MCF 10A (cell line): ENCODE measurements at regions not wholly inside any gene's neighbourhood (a gene's known extent, or its start where the extent isn't known, plus 50 kb on each side); places are given as distances from the start of the nearest gene placed in this dataset.

Source experiments
- BruUV-seq: library from RNA; stranded (reverse); fragments of 400-500 nt; replicated peaks from 2 replicates; lab custom pipeline; 2021; lab: Mats Ljungman, UMichigan
- CTCF ChIA-PET: fragments of 300-600 bp; sonication (Branson Sonifier 250); formaldehyde crosslinking; extraction: SDS; loops from one replicate; lab custom pipeline; 2021; ENCODE audit warnings: antibody characterized with exemption, inconsistent platforms; lab: Yijun Ruan, JAX
- POLR2A ChIA-PET: fragments of 300-600, 350-650 bp; sonication (Branson Sonifier 250); formaldehyde crosslinking; extraction: SDS; loops from one replicate; lab custom pipeline; 2020; ENCODE audit warnings: antibody characterized with exemption, inconsistent platforms; lab: Yijun Ruan, JAX
- DNase-seq: peaks from one replicate; pipeline ENCODE4 v3.0.0-alpha.2; 2018; ENCODE audit not compliant: unreplicated experiment
- H3K27ac Mint-ChIP-seq: one replicate; pipeline ENCODE4 v1.8.0; 2022; ENCODE audit warnings: mild to moderate bottlenecking, low read depth, mixed read lengths; ENCODE audit not compliant: unreplicated experiment
- H3K27me3 Mint-ChIP-seq: one replicate; pipeline ENCODE4 v1.8.0; 2022; ENCODE audit warnings: mixed read lengths; ENCODE audit not compliant: insufficient read depth, unreplicated experiment
- H3K36me3 Mint-ChIP-seq: one replicate; pipeline ENCODE4 v1.8.0; 2022; ENCODE audit warnings: mild to moderate bottlenecking, moderate library complexity, mixed read lengths; ENCODE audit not compliant: insufficient read depth, unreplicated experiment
- H3K4me1 Mint-ChIP-seq: one replicate; pipeline ENCODE4 v1.8.0; 2022; ENCODE audit warnings: mixed read lengths; ENCODE audit not compliant: insufficient read depth, unreplicated experiment
- H3K4me3 Mint-ChIP-seq: one replicate; pipeline ENCODE4 v1.8.0; 2022; ENCODE audit warnings: mild to moderate bottlenecking, moderate library complexity, mixed read lengths; ENCODE audit not compliant: unreplicated experiment
- H3K9me3 Mint-ChIP-seq: one replicate; pipeline ENCODE4 v1.8.0; 2022; ENCODE audit warnings: mixed read lengths; ENCODE audit not compliant: unreplicated experiment
- CTCF ChIP-seq: fragments of 200-600 bp; IDR thresholded peaks from one replicate; pipeline ENCODE4 v1.8.0; 2022; ENCODE audit warnings: antibody characterized with exemption, mild to moderate bottlenecking; ENCODE audit not compliant: unreplicated experiment
- intact Hi-C: fragments of 100-400 bp; cut with micrococcal nuclease; formaldehyde crosslinking; loops from 2 replicates; pipeline ENCODE4 v1.14.1; 2022

DNA sequence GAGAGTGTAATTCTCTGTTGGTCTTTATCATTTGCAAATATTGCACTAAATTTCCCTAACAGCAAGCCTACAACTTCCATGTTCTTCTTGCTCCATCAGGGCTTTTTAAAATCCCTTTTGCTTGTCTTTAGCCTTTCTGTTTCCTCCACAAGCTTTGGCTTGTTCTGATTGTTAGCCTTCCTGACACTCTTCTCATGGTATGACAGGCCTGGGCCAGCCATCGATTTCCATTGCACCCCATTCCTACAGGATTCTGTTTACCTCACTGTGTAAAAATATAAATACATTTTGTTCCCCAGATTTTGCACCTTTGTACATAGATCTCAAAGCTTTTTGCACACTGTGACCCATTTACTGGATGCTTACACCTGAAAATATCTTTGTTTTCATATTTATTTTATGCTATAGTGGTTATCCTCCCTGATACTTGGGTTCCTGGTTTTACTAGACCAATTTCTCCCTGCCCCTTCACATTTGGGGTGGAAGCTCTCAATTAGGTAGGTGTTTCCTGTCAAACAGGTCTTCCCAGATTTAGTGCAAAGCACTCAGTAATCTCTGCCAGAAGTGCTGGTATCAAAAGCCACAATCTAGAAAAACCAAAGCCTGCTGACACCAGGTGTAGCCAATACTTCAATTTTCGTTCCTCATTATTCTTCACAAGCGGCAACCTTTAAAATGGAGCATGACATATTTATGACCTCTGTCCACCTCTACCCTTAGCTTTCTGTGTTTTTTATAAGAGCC, 57.9 kb upstream of the PPP2R3A start:
- H3K4me3 Mint-ChIP-seq: peak overlapping the region; percentile 34
- no peaks in the 10 kb centered on the region for H3K9me3 Mint-ChIP-seq
- no peak overlapping the region for H3K27ac Mint-ChIP-seq
- CTCF ChIA-PET: interaction anchor here (0.6 to 9.4 kb wide), 14 partner anchors 10 to 163 kb away, joined by 3 to 207 read pairs (median 4); no protein-coding TSS in a partner anchor
- BruUV-seq: no TSS peak
- peaks cover 12% of the 10 kb centered on the region for H3K4me1 Mint-ChIP-seq
- POLR2A ChIA-PET: interaction anchor here (0.7 to 2.5 kb wide), 5 partner anchors 8 to 135 kb away, joined by 3 to 15 read pairs (median 3); no protein-coding TSS in a partner anchor
- TF ChIP-seq CTCF: no peak
- H3K27me3 Mint-ChIP-seq: no peaks in the 10 kb centered on the region
- no peak for DNase-seq
- H3K36me3 Mint-ChIP-seq: no peaks in the 10 kb centered on the region
- intact Hi-C loops: no loop called here

DNA sequence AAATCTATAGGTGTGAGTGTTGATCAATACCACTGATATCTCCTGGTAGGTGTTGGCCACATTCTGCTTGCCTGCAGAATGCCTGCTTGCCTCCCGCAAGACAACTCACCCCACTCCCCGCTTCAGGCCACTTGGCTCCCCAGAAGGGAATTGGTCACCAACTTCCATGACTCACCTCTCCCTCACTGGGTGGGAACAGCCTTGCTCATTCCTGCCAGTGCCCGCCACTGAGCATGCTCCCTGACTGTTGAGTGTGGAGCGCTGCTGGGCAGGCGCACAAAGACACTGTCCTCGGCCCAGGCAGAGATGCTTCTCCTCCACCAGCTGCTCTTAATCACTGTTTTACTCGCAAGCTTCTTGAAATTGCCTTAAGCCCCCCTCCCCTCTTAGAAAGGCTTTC, 57.3 kb upstream of the PPP2R3A start:
- ChIA-PET CTCF (interaction anchor here (0.9 to 9.4 kb wide), 8 partner anchors 10 to 1308 kb away, joined by 3 to 207 read pairs (median 4); no protein-coding TSS in a partner anchor), POLR2A (interaction anchor here (0.8 to 2.5 kb wide), 5 partner anchors 12 to 134 kb away, joined by 3 to 15 read pairs (median 3); no protein-coding TSS in a partner anchor)
- H3K9me3 Mint-ChIP-seq: no peaks in the 10 kb centered on the region
- no peak for TF ChIP-seq CTCF
- no TSS peak for BruUV-seq
- no peak overlapping the region for H3K27ac Mint-ChIP-seq
- peak overlapping the region; percentile 34 for H3K4me3 Mint-ChIP-seq
- H3K36me3 Mint-ChIP-seq: no peaks in the 10 kb centered on the region
- intact Hi-C loops: no loop called here
- no peaks in the 10 kb centered on the region for H3K27me3 Mint-ChIP-seq
- H3K4me1 Mint-ChIP-seq: peaks cover 12% of the 10 kb centered on the region
- DNase-seq: peak; percentile 89

GRCh38 chr3:135908737-135909136, 56.8 kb upstream of the PPP2R3A start:
- DNase-seq: no peak
- no peaks in the 10 kb centered on the region for H3K9me3 Mint-ChIP-seq
- H3K27me3 Mint-ChIP-seq: no peaks in the 10 kb centered on the region
- TF ChIP-seq CTCF: no peak
- BruUV-seq: no TSS peak
- no peaks in the 10 kb centered on the region for H3K36me3 Mint-ChIP-seq
- peaks cover 12% of the 10 kb centered on the region for H3K4me1 Mint-ChIP-seq
- ChIA-PET CTCF (interaction anchor here (0.9 to 9.4 kb wide), 7 partner anchors 9 to 1308 kb away, joined by 3 to 207 read pairs (median 5); no protein-coding TSS in a partner anchor), POLR2A (interaction anchor here (0.8 to 2.5 kb wide), 3 partner anchors 19 to 134 kb away, joined by 3 to 15 read pairs (median 3); no protein-coding TSS in a partner anchor)
- H3K4me3 Mint-ChIP-seq: peak overlapping the region; percentile 34
- no peak overlapping the region for H3K27ac Mint-ChIP-seq
- intact Hi-C loops: no loop called here

GRCh38 chr3:135911110-135911509, 54.4 kb upstream of the PPP2R3A start:
- Mint-ChIP-seq H3K27me3 (no peaks in the 10 kb centered on the region), H3K36me3 (no peaks in the 10 kb centered on the region), H3K4me3 (no peak overlapping the region), H3K4me1 (peaks cover 12% of the 10 kb centered on the region), H3K27ac (no peak overlapping the region), H3K9me3 (no peaks in the 10 kb centered on the region)
- TF ChIP-seq CTCF: no peak
- BruUV-seq: no TSS peak
- CTCF ChIA-PET: interaction anchor here (15.8 kb wide), 1 partner anchor 131 kb away, joined by 447 read pairs; no protein-coding TSS in a partner anchor
- POLR2A ChIA-PET: no interaction called here
- intact Hi-C loops: no loop called here
- DNase-seq: no peak
